Suprapubic skin (tissue), 4 donors: ENCODE measurements at regions not wholly inside any gene's neighbourhood (a gene's known extent, or its start where the extent isn't known, plus 50 kb on each side); places are given as distances from the start of the nearest gene placed in this dataset.

Experiments used
- DNase-seq, 2 donors: peaks; one replicate each; pipeline ENCODE4 v3.0.0-alpha.2; 2019; ENCODE audit warnings: low spot score in 2 of 2
- H3K27ac ChIP-seq: fragments of 200-600 bp; sonication (generic); one replicate; pipeline ENCODE4 v1.5.1; 2019
- H3K27me3 ChIP-seq: fragments of 200-600 bp; sonication (generic); one replicate; pipeline ENCODE4 v1.5.1; 2019
- H3K36me3 ChIP-seq: fragments of 200-600 bp; sonication (generic); one replicate; pipeline ENCODE4 v1.5.1; 2019
- H3K4me1 ChIP-seq: fragments of 200-600 bp; sonication (generic); one replicate; pipeline ENCODE4 v1.5.1; 2019
- H3K4me3 ChIP-seq: fragments of 200-600 bp; sonication (generic); one replicate; pipeline ENCODE4 v1.5.1; 2019; ENCODE audit warnings: mild to moderate bottlenecking
- H3K9me3 ChIP-seq: fragments of 200-600 bp; sonication (generic); one replicate; pipeline ENCODE4 v1.5.1; 2019
- CTCF ChIP-seq, 2 donors: fragments of 200-600 bp in 1 of 2; fragments of 450-650 bp in 1 of 2; sonication (generic) in 1 of 2; IDR thresholded peaks; one replicate each; pipeline ENCODE4 v1.5.1; 2016 to 2019; ENCODE audit warnings: antibody characterized with exemption in 2 of 2, mild to moderate bottlenecking in 1 of 2, moderate library complexity in 1 of 2
- EP300 ChIP-seq: sonication (generic); formaldehyde crosslinking; IDR thresholded peaks from one replicate; pipeline ENCODE4 v1.6.1; 2017; ENCODE audit warnings: antibody characterized with exemption
- POLR2A ChIP-seq, 2 donors: fragments of 450-650 bp; IDR thresholded peaks; one replicate each; pipeline ENCODE4 v1.6.1; 2017; ENCODE audit warnings: antibody characterized with exemption in 2 of 2, mild to moderate bottlenecking in 2 of 2, moderate library complexity in 2 of 2
- POLR2AphosphoS5 ChIP-seq, 3 donors: sonication (generic); formaldehyde crosslinking; IDR thresholded peaks; one replicate each; pipeline ENCODE4 v1.6.1; 2017; ENCODE audit warnings: antibody characterized with exemption in 3 of 3
- WGBS: methylation state at CpG from one replicate; pipeline ENCODE4 v1.1.5; 2018; 5-methylcytosine and 5-hydroxymethylcytosine counted together

GRCh38 chr22:48855013-48855412 is 972.7 kb downstream of the BRD1 start:
- Histone ChIP-seq H3K36me3 (no peaks in the 10 kb centered on the region), H3K27me3 (peaks cover 7% of the 10 kb centered on the region), H3K4me1 (no peaks in the 10 kb centered on the region), H3K9me3 (no peaks in the 10 kb centered on the region), H3K4me3 (no peak overlapping the region), H3K27ac (no peak overlapping the region)
- no peak for DNase-seq
- TF ChIP-seq POLR2A (IDR thresholded peaks at IDR 0.05) (no peak), EP300 (no peak), CTCF (IDR thresholded peaks at IDR 0.05) (no peak), POLR2AphosphoS5 (IDR thresholded peaks at IDR 0.05) (no peak)
- WGBS: 86% methylated on average over 1 of the region's 1 CpG

GRCh38 chr22:48853627-48854240 is 973.9 kb downstream of the BRD1 start:
- H3K4me3 ChIP-seq: no peak overlapping the region
- H3K27ac ChIP-seq: no peak overlapping the region
- 89% methylated on average over 4 of the region's 7 CpGs for WGBS
- no peaks in the 10 kb centered on the region for H3K36me3 ChIP-seq
- H3K9me3 ChIP-seq: no peaks in the 10 kb centered on the region
- H3K4me1 ChIP-seq: no peaks in the 10 kb centered on the region
- peaks cover 10% of the 10 kb centered on the region for H3K27me3 ChIP-seq
- no peak for TF ChIP-seq EP300
- TF ChIP-seq POLR2AphosphoS5 (IDR thresholded peaks at IDR 0.05): no peak
- no peak for TF ChIP-seq POLR2A (IDR thresholded peaks at IDR 0.05)
- DNase-seq: peak in 1 of 2 donors; percentile 40

- peak in 1 of 2 donors; percentile 48 for DNase-seq
- Histone ChIP-seq H3K27ac (no peak overlapping the region), H3K9me3 (no peaks in the 10 kb centered on the region), H3K27me3 (peaks cover 15% of the 10 kb centered on the region), H3K36me3 (no peaks in the 10 kb centered on the region), H3K4me3 (no peak overlapping the region), H3K4me1 (no peaks in the 10 kb centered on the region)
- WGBS: 86% methylated on average over 13 of the region's 22 CpGs
- TF ChIP-seq POLR2A (IDR thresholded peaks at IDR 0.05) (no peak), CTCF (IDR thresholded peaks at IDR 0.05) (no peak), EP300 (no peak), POLR2AphosphoS5 (IDR thresholded peaks at IDR 0.05) (no peak)
These were observed 975.6 kb downstream of the BRD1 start for GRCh38 chr22:48851933-48852549.

GRCh38 chr22:48850658-48851287 is 976.9 kb downstream of the BRD1 start:
- WGBS: 79% methylated on average over 14 of the region's 16 CpGs
- Histone ChIP-seq H3K9me3 (no peaks in the 10 kb centered on the region), H3K4me3 (no peak overlapping the region), H3K36me3 (no peaks in the 10 kb centered on the region), H3K4me1 (no peaks in the 10 kb centered on the region), H3K27ac (no peak overlapping the region), H3K27me3 (peaks cover 15% of the 10 kb centered on the region)
- no peak for DNase-seq
- TF ChIP-seq POLR2AphosphoS5 (IDR thresholded peaks at IDR 0.05) (no peak), CTCF (IDR thresholded peaks at IDR 0.05) (no peak)

GRCh38 chr22:48849963-48850657 is 977.6 kb downstream of the BRD1 start:
- Histone ChIP-seq H3K36me3 (no peaks in the 10 kb centered on the region), H3K4me3 (no peak overlapping the region), H3K9me3 (no peaks in the 10 kb centered on the region), H3K27me3 (peaks cover 21% of the 10 kb centered on the region), H3K4me1 (no peaks in the 10 kb centered on the region), H3K27ac (no peak overlapping the region)
- no peak for TF ChIP-seq POLR2A (IDR thresholded peaks at IDR 0.05)
- TF ChIP-seq CTCF (IDR thresholded peaks at IDR 0.05): no peak
- TF ChIP-seq EP300: no peak
- no peak for TF ChIP-seq POLR2AphosphoS5 (IDR thresholded peaks at IDR 0.05)
- DNase-seq: no peak
- 72% methylated on average over 11 of the region's 13 CpGs for WGBS
